ES-I3 (cell line): ENCODE measurements at regions not wholly inside any gene's neighbourhood (a gene's known extent, or its start where the extent isn't known, plus 50 kb on each side); places are given as distances from the start of the nearest gene placed in this dataset.

Experiments
- H3K36me3 ChIP-seq: 2 replicates; pipeline ENCODE4 v1.6.1; 2013; ENCODE audit warnings: mild to moderate bottlenecking, low read length, control low read depth, moderate library complexity; ENCODE audit not compliant: insufficient read depth
- H3K4me1 ChIP-seq: 2 replicates; pipeline ENCODE4 v1.6.1; 2013; ENCODE audit warnings: mild to moderate bottlenecking, control low read depth, low read length; ENCODE audit not compliant: insufficient read depth
- H3K9ac ChIP-seq: 2 replicates; pipeline ENCODE4 v1.6.1; 2013; ENCODE audit warnings: low read depth, mild to moderate bottlenecking, low read length, moderate library complexity
- H3K9me3 ChIP-seq: 2 replicates; pipeline ENCODE4 v1.6.1; 2013; ENCODE audit warnings: mild to moderate bottlenecking, low read length, moderate library complexity; ENCODE audit not compliant: control insufficient read depth, insufficient read depth

- Histone ChIP-seq H3K9me3 (no peaks in the 10 kb centered on the region; the same call in 1 of the 2 replicates), H3K36me3 (no peaks in the 10 kb centered on the region), H3K9ac (no peak overlapping the region), H3K4me1 (no peaks in the 10 kb centered on the region)
Observed at GRCh38 chr7:9983048-9983447, 990.6 kb upstream of the PHF14 start.

- Histone ChIP-seq H3K9me3 (no peaks in the 10 kb centered on the region; the same call in 1 of the 2 replicates), H3K4me1 (no peaks in the 10 kb centered on the region), H3K9ac (no peak overlapping the region), H3K36me3 (no peaks in the 10 kb centered on the region)
Observed at GRCh38 chr7:10015687-10016086, 958.0 kb upstream of the PHF14 start.

GRCh38 chr7:10022480-10022879, 951.2 kb upstream of the PHF14 start:
- H3K9ac ChIP-seq: no peak overlapping the region
- H3K36me3 ChIP-seq: no peaks in the 10 kb centered on the region
- H3K9me3 ChIP-seq: no peaks in the 10 kb centered on the region
- no peaks in the 10 kb centered on the region for H3K4me1 ChIP-seq

GRCh38 chr7:10022957-10023356, 950.7 kb upstream of the PHF14 start:
- Histone ChIP-seq H3K36me3 (no peaks in the 10 kb centered on the region), H3K9ac (no peak overlapping the region), H3K9me3 (no peaks in the 10 kb centered on the region), H3K4me1 (no peaks in the 10 kb centered on the region)

- no peaks in the 10 kb centered on the region for H3K4me1 ChIP-seq
- no peaks in the 10 kb centered on the region for H3K36me3 ChIP-seq
- H3K9ac ChIP-seq: no peak overlapping the region
- H3K9me3 ChIP-seq: no peaks in the 10 kb centered on the region
Observed at GRCh38 chr7:10034843-10035556, 938.7 kb upstream of the PHF14 start.

GRCh38 chr7:10036693-10037092, 937.0 kb upstream of the PHF14 start:
- H3K9me3 ChIP-seq: no peaks in the 10 kb centered on the region
- no peak overlapping the region for H3K9ac ChIP-seq
- no peaks in the 10 kb centered on the region for H3K36me3 ChIP-seq
- no peaks in the 10 kb centered on the region for H3K4me1 ChIP-seq

- Histone ChIP-seq H3K9me3 (no peaks in the 10 kb centered on the region), H3K36me3 (no peaks in the 10 kb centered on the region), H3K4me1 (no peaks in the 10 kb centered on the region), H3K9ac (no peak overlapping the region)
Observed at GRCh38 chr7:10038351-10038750, 935.3 kb upstream of the PHF14 start.

GRCh38 chr7:10040674-10041073, 933.0 kb upstream of the PHF14 start:
- Histone ChIP-seq H3K9ac (no peak overlapping the region), H3K9me3 (no peaks in the 10 kb centered on the region), H3K4me1 (no peaks in the 10 kb centered on the region), H3K36me3 (no peaks in the 10 kb centered on the region)

GRCh38 chr7:10070899-10071298, 902.8 kb upstream of the PHF14 start:
- H3K4me1 ChIP-seq: no peaks in the 10 kb centered on the region; the same call in 1 of the 2 replicates
- no peaks in the 10 kb centered on the region for H3K36me3 ChIP-seq
- H3K9ac ChIP-seq: no peak overlapping the region
- no peaks in the 10 kb centered on the region for H3K9me3 ChIP-seq

- no peaks in the 10 kb centered on the region; the same call in 1 of the 2 replicates for H3K4me1 ChIP-seq
- H3K9ac ChIP-seq: no peak overlapping the region
- no peaks in the 10 kb centered on the region for H3K9me3 ChIP-seq
Observed at GRCh38 chr7:10075866-10076265, 897.8 kb upstream of the PHF14 start.

GRCh38 chr7:10076660-10077300, 896.9 kb upstream of the PHF14 start:
- H3K4me1 ChIP-seq: no peaks in the 10 kb centered on the region; the same call in 1 of the 2 replicates
- no peaks in the 10 kb centered on the region for H3K9me3 ChIP-seq
- no peak overlapping the region for H3K9ac ChIP-seq
- H3K36me3 ChIP-seq: no peaks in the 10 kb centered on the region

More at GRCh38 chr7:10075866-10076265, 897.8 kb upstream of the PHF14 start:
- no peaks in the 10 kb centered on the region for H3K36me3 ChIP-seq

GRCh38 chr7:10079572-10079971, 894.1 kb upstream of the PHF14 start:
- H3K9ac ChIP-seq: no peak overlapping the region
- H3K9me3 ChIP-seq: no peaks in the 10 kb centered on the region
- H3K36me3 ChIP-seq: no peaks in the 10 kb centered on the region
- no peaks in the 10 kb centered on the region; the same call in 1 of the 2 replicates for H3K4me1 ChIP-seq

- Histone ChIP-seq H3K36me3 (no peaks in the 10 kb centered on the region), H3K9me3 (no peaks in the 10 kb centered on the region), H3K4me1 (no peaks in the 10 kb centered on the region), H3K9ac (no peak overlapping the region)
Observed at GRCh38 chr7:10082896-10083295, 890.8 kb upstream of the PHF14 start.

- H3K36me3 ChIP-seq: no peaks in the 10 kb centered on the region
- H3K9ac ChIP-seq: no peak overlapping the region
- H3K9me3 ChIP-seq: no peaks in the 10 kb centered on the region
- H3K4me1 ChIP-seq: no peaks in the 10 kb centered on the region
Observed at GRCh38 chr7:10083766-10084165, 889.9 kb upstream of the PHF14 start.

- no peaks in the 10 kb centered on the region for H3K9me3 ChIP-seq
- no peaks in the 10 kb centered on the region for H3K4me1 ChIP-seq
- H3K36me3 ChIP-seq: no peaks in the 10 kb centered on the region
- H3K9ac ChIP-seq: no peak overlapping the region
Observed at GRCh38 chr7:10085231-10085630, 888.4 kb upstream of the PHF14 start.
